Uterus (tissue), 3 donors: ENCODE measurements at regions not wholly inside any gene's neighbourhood (a gene's known extent, or its start where the extent isn't known, plus 50 kb on each side); places are given as distances from the start of the nearest gene placed in this dataset.
"Not testable (repeated sequence)": the region's sequence is repeated elsewhere in the genome, so short reads cannot be mapped to it uniquely, and the experiment has no call there.

Experiments used
- DNase-seq, 2 donors: peaks; one replicate each; pipeline ENCODE4 v3.0.0-alpha.2; 2019 to 2020
- H3K27ac ChIP-seq, 2 donors: fragments of 200-600 bp; sonication (generic); 1 replicate in 1 of 2; 2 replicates in 1 of 2; pipeline ENCODE4 v1.5.1; 2016 to 2018
- H3K27me3 ChIP-seq, 2 donors: fragments of 200-600 bp; sonication (generic); one replicate each; pipeline ENCODE4 v1.5.1; 2018 to 2019; ENCODE audit warnings: control low read depth in 1 of 2
- H3K36me3 ChIP-seq, 2 donors: fragments of 200-600 bp; sonication (generic); one replicate each; pipeline ENCODE4 v1.5.1; 2019; ENCODE audit warnings: control low read depth in 1 of 2
- H3K4me1 ChIP-seq, 2 donors: fragments of 200-600 bp; sonication (generic); one replicate each; pipeline ENCODE4 v1.5.1; 2018 to 2019; ENCODE audit warnings: control low read depth in 1 of 2
- H3K4me3 ChIP-seq, 2 donors: fragments of 200-600 bp; sonication (generic); 1 replicate in 1 of 2; 2 replicates in 1 of 2; pipeline ENCODE4 v1.5.1; 2018 to 2019; ENCODE audit warnings: mild to moderate bottlenecking in 1 of 2
- H3K9me3 ChIP-seq, 2 donors: fragments of 200-600 bp; sonication (generic); one replicate each; pipeline ENCODE4 v1.5.1; 2019; ENCODE audit warnings: control low read depth in 1 of 2
- POLR2A ChIP-seq, 2 donors: fragments of 450-650 bp; IDR thresholded peaks; one replicate each; pipeline ENCODE4 v1.6.1; 2016; ENCODE audit warnings: antibody characterized with exemption in 2 of 2, mild to moderate bottlenecking in 1 of 2, moderate library complexity in 1 of 2
- intact Hi-C: fragments of 100-400 bp; cut with DNase I; formaldehyde crosslinking; loops from one replicate; pipeline ENCODE4 v1.15.1; 2023; ENCODE audit warnings: low total_unique reads
- TF ChIP-seq, protein P1 (sequence below), 4 experiments: fragments of 200-600 bp in 2 of 4; fragments of 450-650 bp in 2 of 4; sonication (generic) in 2 of 4; IDR thresholded peaks; one replicate each; pipeline ENCODE4 v1.5.1; 2016 to 2019; ENCODE audit warnings: antibody characterized with exemption in 4 of 4, mild to moderate bottlenecking in 2 of 4, moderate library complexity in 1 of 4
- donor health status: DM: yes; HTN: yes; CAD: no.

GRCh38 chr20:39738651-39739050 lies 776.5 kb downstream of the DHX35 start:
- H3K27ac ChIP-seq: no peak overlapping the region
- no peak for DNase-seq
- H3K27me3 ChIP-seq: no peaks in the 10 kb centered on the region
- no peak for TF ChIP-seq POLR2A (IDR thresholded peaks at IDR 0.05)
- TF ChIP-seq, protein P1, sequence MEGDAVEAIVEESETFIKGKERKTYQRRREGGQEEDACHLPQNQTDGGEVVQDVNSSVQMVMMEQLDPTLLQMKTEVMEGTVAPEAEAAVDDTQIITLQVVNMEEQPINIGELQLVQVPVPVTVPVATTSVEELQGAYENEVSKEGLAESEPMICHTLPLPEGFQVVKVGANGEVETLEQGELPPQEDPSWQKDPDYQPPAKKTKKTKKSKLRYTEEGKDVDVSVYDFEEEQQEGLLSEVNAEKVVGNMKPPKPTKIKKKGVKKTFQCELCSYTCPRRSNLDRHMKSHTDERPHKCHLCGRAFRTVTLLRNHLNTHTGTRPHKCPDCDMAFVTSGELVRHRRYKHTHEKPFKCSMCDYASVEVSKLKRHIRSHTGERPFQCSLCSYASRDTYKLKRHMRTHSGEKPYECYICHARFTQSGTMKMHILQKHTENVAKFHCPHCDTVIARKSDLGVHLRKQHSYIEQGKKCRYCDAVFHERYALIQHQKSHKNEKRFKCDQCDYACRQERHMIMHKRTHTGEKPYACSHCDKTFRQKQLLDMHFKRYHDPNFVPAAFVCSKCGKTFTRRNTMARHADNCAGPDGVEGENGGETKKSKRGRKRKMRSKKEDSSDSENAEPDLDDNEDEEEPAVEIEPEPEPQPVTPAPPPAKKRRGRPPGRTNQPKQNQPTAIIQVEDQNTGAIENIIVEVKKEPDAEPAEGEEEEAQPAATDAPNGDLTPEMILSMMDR (IDR thresholded peaks at IDR 0.05): no peak
- intact Hi-C loops: no loop called here
- no peaks in the 10 kb centered on the region for H3K4me1 ChIP-seq
- no peaks in the 10 kb centered on the region for H3K9me3 ChIP-seq
- H3K4me3 ChIP-seq: no peak overlapping the region
- no peaks in the 10 kb centered on the region for H3K36me3 ChIP-seq

- H3K27ac ChIP-seq: no peak overlapping the region
- no peaks in the 10 kb centered on the region for H3K27me3 ChIP-seq
- no peak overlapping the region for H3K4me3 ChIP-seq
- intact Hi-C loops: no loop called here
- H3K9me3 ChIP-seq: peaks cover 0 to 4% of the 10 kb centered on the region in 2 donors
- no peaks in the 10 kb centered on the region for H3K4me1 ChIP-seq
- TF ChIP-seq POLR2A (IDR thresholded peaks at IDR 0.05): no peak
- TF ChIP-seq, protein P1 (IDR thresholded peaks at IDR 0.05): no peak
- H3K36me3 ChIP-seq: no peaks in the 10 kb centered on the region
- DNase-seq: no peak
These were observed 774.5 kb downstream of the DHX35 start for GRCh38 chr20:39736434-39737327.

GRCh38 chr20:39725513-39725912 lies 763.4 kb downstream of the DHX35 start:
- H3K27ac ChIP-seq, H3K36me3 ChIP-seq, H3K27me3 ChIP-seq, intact Hi-C loops, H3K9me3 ChIP-seq, H3K4me3 ChIP-seq, DNase-seq, H3K4me1 ChIP-seq: not testable (repeated sequence)

GRCh38 chr20:39719293-39719692 lies 757.1 kb downstream of the DHX35 start:
- no peak for TF ChIP-seq POLR2A (IDR thresholded peaks at IDR 0.05)
- TF ChIP-seq, protein P1 (IDR thresholded peaks at IDR 0.05): no peak
- H3K27ac ChIP-seq: no peak overlapping the region
- no peak for DNase-seq
- no peaks in the 10 kb centered on the region for H3K4me1 ChIP-seq
- no peaks in the 10 kb centered on the region for H3K27me3 ChIP-seq
- no peaks in the 10 kb centered on the region for H3K9me3 ChIP-seq
- H3K36me3 ChIP-seq: no peaks in the 10 kb centered on the region
- intact Hi-C loops: no loop called here
- H3K4me3 ChIP-seq: no peak overlapping the region

DNA sequence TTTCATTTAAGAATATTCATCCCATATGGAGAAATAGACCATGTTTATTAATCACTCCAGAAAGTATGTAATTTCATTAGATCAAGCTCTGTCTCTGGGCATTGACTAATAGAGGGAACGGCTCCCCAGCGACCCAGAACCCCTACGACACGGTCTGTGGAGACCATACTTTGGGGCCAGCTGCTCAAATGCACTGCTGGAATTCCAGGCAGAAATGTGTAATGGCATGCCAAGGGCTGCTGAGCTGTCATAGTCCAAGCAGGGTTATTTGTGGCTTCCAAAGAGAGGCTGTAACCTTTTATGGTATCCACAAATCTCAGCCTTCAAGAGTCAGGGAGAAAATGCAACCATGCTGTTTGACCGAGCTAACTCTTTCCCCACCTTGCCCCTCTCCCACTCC lies 755.8 kb downstream of the DHX35 start:
- Histone ChIP-seq H3K9me3 (no peaks in the 10 kb centered on the region), H3K36me3 (no peaks in the 10 kb centered on the region), H3K4me1 (no peaks in the 10 kb centered on the region), H3K27me3 (no peaks in the 10 kb centered on the region), H3K4me3 (no peak overlapping the region), H3K27ac (no peak overlapping the region)
- no peak for DNase-seq
- intact Hi-C loops: no loop called here
- TF ChIP-seq POLR2A (IDR thresholded peaks at IDR 0.05): no peak
- TF ChIP-seq, protein P1 (IDR thresholded peaks at IDR 0.05): no peak
